Naive thymus-derived CD4-positive, alpha-beta T cell (primary cell): ENCODE measurements at regions not wholly inside any gene's neighbourhood (a gene's known extent, or its start where the extent isn't known, plus 50 kb on each side); places are given as distances from the start of the nearest gene placed in this dataset.

Experiments used
- ATAC-seq: fragments of 150-1000 bp; cut with Tn5 transposase; 2 replicates; pipeline ENCODE4 v1.10.0; 2021; ENCODE audit warnings: mild to moderate bottlenecking, moderate library complexity
- CTCF ChIA-PET: fragments of 350-600 bp; sonication (Branson Sonifier 250); formaldehyde crosslinking; loops from one replicate; lab custom pipeline; 2021; ENCODE audit warnings: antibody characterized with exemption; lab: Charles Lee
- POLR2A ChIA-PET: fragments of 350-600 bp; sonication (Branson Sonifier 250); formaldehyde crosslinking; loops from one replicate; lab custom pipeline; 2021; ENCODE audit warnings: antibody characterized with exemption, inconsistent platforms; lab: Charles Lee
- DNase-seq, 9 donors: peaks; one replicate each; pipeline versions ENCODE4 v3.0.0 to v3.0.0-alpha.2; 2020 to 2022; ENCODE audit warnings: mixed read lengths in 1 of 9
- H3K27ac ChIP-seq: one replicate; pipeline ENCODE4 v1.7.0; 2013; ENCODE audit warnings: mild to moderate bottlenecking, low read depth, low read length, moderate library complexity
- H3K27me3 ChIP-seq, 2 donors: one replicate each; pipeline ENCODE4 v1.7.0; 2013; ENCODE audit warnings: low read length in 2 of 2, mild to moderate bottlenecking in 2 of 2, moderate library complexity in 2 of 2; ENCODE audit not compliant: control insufficient read depth in 2 of 2, insufficient read depth in 2 of 2
- H3K36me3 ChIP-seq, 3 experiments: 1 replicate in 2 of 3; 2 replicates in 1 of 3; pipeline ENCODE4 v1.7.0; 2013; ENCODE audit warnings: low read length in 3 of 3, mild to moderate bottlenecking in 3 of 3, moderate library complexity in 1 of 3; ENCODE audit not compliant: insufficient read depth in 3 of 3, control insufficient read depth in 2 of 3
- H3K4me1 ChIP-seq, 2 donors: one replicate each; pipeline ENCODE4 v1.7.0; 2013; ENCODE audit warnings: low read length in 2 of 2, mild to moderate bottlenecking in 2 of 2, moderate library complexity in 1 of 2; ENCODE audit not compliant: control insufficient read depth in 2 of 2, insufficient read depth in 2 of 2
- H3K4me3 ChIP-seq: 2 replicates; pipeline ENCODE4 v1.7.0; 2013; ENCODE audit warnings: mild to moderate bottlenecking, low read length
- H3K9me3 ChIP-seq, 3 experiments: 1 replicate in 2 of 3; 2 replicates in 1 of 3; pipeline ENCODE4 v1.7.0; 2013; ENCODE audit warnings: low read length in 3 of 3; ENCODE audit not compliant: control insufficient read depth in 2 of 3
- H3K27ac Mint-ChIP-seq, 9 donors: one replicate each; pipeline ENCODE4 v1.8.0; 2020 to 2022; ENCODE audit warnings: mixed read lengths in 9 of 9, mild to moderate bottlenecking in 8 of 9, moderate library complexity in 5 of 9, inconsistent platforms in 2 of 9
- H3K27me3 Mint-ChIP-seq, 5 donors: one replicate each; pipeline ENCODE4 v1.8.0; 2021 to 2022; ENCODE audit warnings: mixed read lengths in 5 of 5, mild to moderate bottlenecking in 1 of 5
- H3K36me3 Mint-ChIP-seq, 5 donors: one replicate each; pipeline ENCODE4 v1.8.0; 2020 to 2022; ENCODE audit warnings: mixed read lengths in 5 of 5, mild to moderate bottlenecking in 3 of 5, inconsistent platforms in 1 of 5
- H3K4me1 Mint-ChIP-seq, 7 donors: one replicate each; pipeline ENCODE4 v1.8.0; 2020 to 2022; ENCODE audit warnings: mixed read lengths in 7 of 7, mild to moderate bottlenecking in 3 of 7, inconsistent platforms in 1 of 7
- H3K4me3 Mint-ChIP-seq, 10 donors: one replicate each; pipeline ENCODE4 v1.8.0; 2020 to 2022; ENCODE audit warnings: mild to moderate bottlenecking in 10 of 10, mixed read lengths in 10 of 10, moderate library complexity in 6 of 10, inconsistent platforms in 2 of 10
- H3K9me3 Mint-ChIP-seq, 11 donors: one replicate each; pipeline ENCODE4 v1.8.0; 2020 to 2022; ENCODE audit warnings: mixed read lengths in 11 of 11, mild to moderate bottlenecking in 4 of 11, inconsistent platforms in 1 of 11, moderate library complexity in 1 of 11
- intact Hi-C, 2 donors: fragments of 100-400 bp; cut with micrococcal nuclease; formaldehyde crosslinking; loops; one replicate each; pipeline ENCODE4 v1.15.1; 2023

- H3K4me3 ChIP-seq, result no peak overlapping the region
- POLR2A ChIA-PET, result interaction anchor here (1.0 kb wide), 1 partner anchor 9 kb away, joined by 3 read pairs; no protein-coding TSS in a partner anchor
- no peaks in the 10 kb centered on the region for H3K36me3 ChIP-seq
- H3K9me3 ChIP-seq, result no peaks in the 10 kb centered on the region
- ATAC-seq, result peak; percentile 100
- Mint-ChIP-seq H3K4me1 (no peaks in the 10 kb centered on the region), H3K9me3 (no peaks in the 10 kb centered on the region), H3K27ac (no peak overlapping the region), H3K27me3 (peaks cover 0 to 3% (median 0%) of the 10 kb centered on the region in 5 donors), H3K4me3 (no peak overlapping the region), H3K36me3 (no peaks in the 10 kb centered on the region)
- no peaks in the 10 kb centered on the region for H3K4me1 ChIP-seq
- CTCF ChIA-PET, result interaction anchor here (0.5 to 6.0 kb wide), 21 partner anchors 8 to 641 kb away, joined by 3 to 105 read pairs (median 4); no protein-coding TSS in a partner anchor
- no peak overlapping the region for H3K27ac ChIP-seq
- H3K27me3 ChIP-seq, result no peaks in the 10 kb centered on the region
- DNase-seq, result peak; percentile 60 to 89 (median 86)
- intact Hi-C loops, result loop anchor here (1.0 to 10.0 kb wide), 13 partner anchors 30 to 857 kb away; partner anchors contain the start of genes SCAF8 (in 2 of the 2) and TFB1M (in 2 of the 2)
Measured at GRCh38 chr6:154675602-154676088, 57.6 kb upstream of the SCAF8 start.

GRCh38 chr6:154682633-154683125 is 50.5 kb upstream of the SCAF8 start:
- Mint-ChIP-seq H3K27me3 (peaks cover 0 to 15% (median 0%) of the 10 kb centered on the region in 5 donors), H3K27ac (no peak overlapping the region), H3K4me1 (peaks cover 8 to 12% (median 11%) of the 10 kb centered on the region in 7 donors), H3K36me3 (no peaks in the 10 kb centered on the region), H3K9me3 (peaks cover 0 to 4% (median 0%) of the 10 kb centered on the region in 11 donors), H3K4me3 (no peak overlapping the region)
- Histone ChIP-seq H3K4me3 (no peak overlapping the region), H3K27ac (no peak overlapping the region), H3K36me3 (no peaks in the 10 kb centered on the region), H3K4me1 (no peaks in the 10 kb centered on the region), H3K9me3 (no peaks in the 10 kb centered on the region), H3K27me3 (no peaks in the 10 kb centered on the region)
- ChIA-PET POLR2A (interaction anchor here (0.7 kb wide), 1 partner anchor 52 kb away, joined by 3 read pairs; no protein-coding TSS in a partner anchor), CTCF (interaction anchor here (0.6 to 2.0 kb wide), 2 partner anchors 7 to 1651 kb away, joined by 4 to 8 read pairs; no protein-coding TSS in a partner anchor)
- DNase-seq (no peak), ATAC-seq (no peak)
- intact Hi-C loops, result no loop called here
